ENCODE measurements at regions not wholly inside any gene's neighbourhood (a gene's known extent, or its start where the extent isn't known, plus 50 kb on each side); places are given as distances from the start of the nearest gene placed in this dataset.
"Not testable (repeated sequence)": the region's sequence is repeated elsewhere in the genome, so short reads cannot be mapped to it uniquely, and the experiment has no call there.

- no peak for DNase-seq (ENCODE audit: low read depth)
Observed at GRCh38 chr21:17044696-17045095, 468.1 kb upstream of the CXADR start.

- no peak for DNase-seq (ENCODE audit: low read depth)
Observed at GRCh38 chr21:17045214-17045853, 467.5 kb upstream of the CXADR start.

- DNase-seq (ENCODE audit: low read depth), result no peak
Observed at GRCh38 chr21:17048974-17049373, 463.9 kb upstream of the CXADR start.

DNA sequence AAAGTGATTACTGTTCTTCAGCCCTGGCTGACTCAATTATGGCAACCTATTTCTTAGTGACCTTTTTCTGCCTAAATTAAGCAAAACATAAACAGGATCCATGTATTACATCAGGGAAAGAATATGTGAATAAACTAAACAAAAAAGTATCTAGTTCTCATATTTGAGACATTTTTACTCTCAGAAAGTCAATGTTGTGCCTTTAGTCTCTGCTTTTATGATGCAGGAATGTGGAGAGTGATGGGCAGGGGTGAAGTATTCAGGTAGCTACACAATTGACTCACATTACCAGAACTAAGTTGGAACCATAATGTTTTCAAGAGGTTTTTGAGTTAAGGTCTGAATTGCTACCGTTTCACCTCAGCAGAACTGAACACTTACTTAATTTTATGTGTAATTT lies 462.7 kb upstream of the CXADR start:
- no peak for DNase-seq (ENCODE audit: low read depth)

- no peak for DNase-seq (ENCODE audit: low read depth)
Observed at GRCh38 chr21:17050646-17051045, 462.2 kb upstream of the CXADR start.

DNA sequence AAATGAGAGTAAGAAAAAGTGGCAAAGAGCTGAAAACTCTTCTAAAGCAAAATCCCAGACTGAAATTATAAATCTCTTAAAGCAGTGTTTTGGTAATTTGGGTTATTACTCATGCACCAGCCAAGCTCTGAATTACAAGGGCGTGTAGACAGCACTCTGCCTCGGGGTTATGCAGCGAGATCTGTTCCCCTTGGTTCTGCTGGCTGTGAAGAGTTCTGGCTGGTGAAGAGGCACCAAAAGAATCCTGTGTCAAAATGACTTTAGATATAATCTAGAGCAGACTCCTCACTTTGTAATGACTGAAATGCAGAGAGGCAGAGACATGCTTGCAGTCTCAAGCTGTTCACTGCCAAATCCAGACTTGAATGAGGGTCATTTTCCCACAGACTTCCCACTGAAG lies 461.8 kb upstream of the CXADR start:
- DNase-seq (ENCODE audit: low read depth), result no peak

- DNase-seq (ENCODE audit: low read depth), result no peak
Observed at GRCh38 chr21:17053321-17053720, 459.5 kb upstream of the CXADR start.

GRCh38 chr21:17059936-17060335 lies 452.9 kb upstream of the CXADR start:
- no peak for DNase-seq (ENCODE audit: low read depth)

- DNase-seq (ENCODE audit: low read depth), result no peak
Observed at GRCh38 chr21:17066006-17066405, 446.8 kb upstream of the CXADR start.

DNA sequence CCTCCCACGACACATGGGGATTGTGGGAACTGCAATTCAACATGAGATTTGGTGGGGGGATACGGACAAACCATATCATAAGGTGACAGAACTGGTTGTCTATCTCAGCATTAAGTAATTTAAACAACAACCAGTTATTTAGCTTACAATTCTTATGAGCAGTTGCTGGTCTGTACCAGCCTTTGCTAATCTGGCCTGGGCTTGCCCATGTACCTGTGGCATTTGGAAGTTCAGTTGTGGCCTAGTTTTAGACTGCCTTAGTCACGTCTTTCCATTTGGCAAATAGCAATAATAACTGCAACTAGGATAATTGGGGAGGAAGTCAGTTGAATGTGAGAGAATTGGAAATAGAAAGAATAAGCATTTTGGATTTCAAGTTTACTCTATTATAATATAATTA lies 441.8 kb upstream of the CXADR start:
- DNase-seq (ENCODE audit: low read depth), result no peak

- DNase-seq (ENCODE audit: low read depth), result no peak
Observed at GRCh38 chr21:17081193-17081592, 431.6 kb upstream of the CXADR start.

DNA sequence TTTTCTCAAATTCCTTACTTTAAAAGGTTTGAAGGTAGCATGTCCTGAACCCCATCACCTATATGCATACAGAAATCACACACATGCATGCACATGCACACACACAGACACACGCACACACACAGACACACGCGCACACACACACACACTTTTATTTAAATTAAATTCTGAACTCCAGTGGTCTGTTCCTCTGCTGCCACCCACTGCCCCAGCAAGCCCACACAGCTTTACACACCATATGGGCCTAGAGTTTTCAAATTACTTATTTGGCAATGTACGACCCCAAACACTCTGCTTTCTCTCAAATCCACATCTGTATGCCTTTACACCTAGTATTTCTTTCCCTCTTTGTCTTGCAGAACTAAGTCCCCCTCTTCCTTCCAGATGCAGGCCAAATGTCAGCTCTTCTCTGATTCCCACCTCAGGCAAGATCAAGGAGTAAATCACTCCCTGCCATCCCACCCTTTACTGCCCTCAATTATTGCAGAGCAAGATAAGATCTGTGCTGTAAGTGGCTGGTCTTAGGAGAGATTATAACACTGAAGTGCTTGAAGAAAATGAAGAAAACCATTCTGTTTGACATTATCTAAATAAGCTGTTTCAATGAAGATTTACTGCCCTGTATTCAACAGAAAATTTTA lies 429.9 kb upstream of the CXADR start:
- no peak for DNase-seq (ENCODE audit: low read depth)

DNA sequence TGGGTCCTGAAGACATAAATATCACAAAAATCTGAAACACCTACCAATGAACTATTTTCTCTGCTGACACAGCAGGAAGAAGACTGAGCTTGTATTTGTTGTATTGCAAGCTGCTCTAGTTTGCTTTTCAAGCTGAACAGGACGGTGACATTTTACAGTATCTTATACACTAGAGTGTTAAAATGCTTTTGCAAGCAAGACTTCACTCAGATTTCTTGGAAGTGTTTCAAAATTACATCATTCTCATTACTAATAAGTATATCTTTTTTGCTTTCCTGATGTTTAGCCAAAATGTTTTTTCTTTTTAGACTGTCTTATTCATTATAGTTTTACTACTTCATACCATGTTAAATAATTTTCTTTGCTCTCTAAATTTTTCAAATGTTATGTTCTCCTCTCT lies 427.1 kb upstream of the CXADR start:
- DNase-seq (ENCODE audit: low read depth), result no peak

DNA sequence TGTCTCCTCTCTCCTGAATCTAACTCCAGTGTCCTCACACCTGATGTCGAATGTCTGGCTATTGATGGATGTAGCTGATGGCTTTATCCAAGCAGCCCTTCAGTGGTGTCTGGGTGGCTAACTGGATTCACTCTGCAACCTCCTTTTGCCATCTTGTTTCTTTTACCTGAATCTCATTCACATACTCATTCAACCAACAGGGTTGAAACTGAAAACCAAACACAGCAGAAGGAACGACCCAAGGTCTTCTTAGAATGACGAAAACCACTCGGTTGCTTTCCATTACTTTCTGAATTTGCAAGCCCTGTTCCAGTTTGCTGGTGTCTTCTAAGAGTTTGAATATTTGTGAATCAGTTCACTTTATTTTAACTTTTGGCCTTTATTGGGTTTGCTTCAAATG lies 424.3 kb upstream of the CXADR start:
- DNase-seq (ENCODE audit: low read depth), result no peak

DNA sequence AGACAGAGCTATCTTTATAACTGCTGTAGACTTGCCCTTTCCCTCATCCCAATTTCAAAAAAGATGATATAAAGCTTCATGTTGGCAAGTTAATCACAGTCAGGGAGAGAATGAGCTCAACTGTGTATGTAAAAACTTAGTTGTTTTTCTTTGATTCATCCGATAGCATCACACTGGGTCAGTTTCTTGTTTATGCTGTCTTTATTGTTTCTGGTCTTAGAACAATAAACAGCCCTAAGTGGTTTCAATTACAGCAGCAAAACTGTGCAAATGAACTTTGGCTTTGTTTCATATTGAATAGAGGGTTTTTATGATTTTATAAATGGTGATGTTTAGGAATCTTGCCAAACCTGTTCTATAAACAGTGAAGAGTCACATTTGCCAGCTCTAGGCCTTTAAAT lies 423.8 kb upstream of the CXADR start:
- no peak for DNase-seq (ENCODE audit: low read depth)

DNA sequence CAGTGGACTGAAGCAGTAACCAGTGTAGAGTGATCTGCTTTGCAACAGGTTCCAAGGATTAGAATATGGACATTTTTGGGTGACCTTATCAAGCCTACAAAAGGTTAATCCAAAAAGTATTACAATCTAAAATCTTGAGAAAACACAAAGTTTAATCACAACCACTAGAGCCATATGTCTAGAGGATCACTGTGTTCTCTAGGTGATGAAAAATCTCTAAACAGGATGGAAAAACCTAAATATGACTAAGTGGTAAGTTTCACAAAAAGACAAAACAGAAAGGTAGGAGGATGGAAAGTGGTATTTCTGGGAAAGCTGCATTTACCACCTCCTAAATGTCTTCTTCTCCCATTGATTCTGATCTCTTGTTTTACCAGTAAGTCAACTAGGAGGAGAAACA lies 411.1 kb upstream of the CXADR start:
- DNase-seq (ENCODE audit: low read depth), result no peak

- no peak for DNase-seq (ENCODE audit: low read depth)
Observed at GRCh38 chr21:17105932-17106331, 406.9 kb upstream of the CXADR start.

- DNase-seq (ENCODE audit: low read depth), result no peak
Observed at GRCh38 chr21:17114045-17114444, 398.8 kb upstream of the CXADR start.

GRCh38 chr21:17118638-17119384 lies 394.0 kb upstream of the CXADR start:
- DNase-seq (ENCODE audit: low read depth), result no peak

DNA sequence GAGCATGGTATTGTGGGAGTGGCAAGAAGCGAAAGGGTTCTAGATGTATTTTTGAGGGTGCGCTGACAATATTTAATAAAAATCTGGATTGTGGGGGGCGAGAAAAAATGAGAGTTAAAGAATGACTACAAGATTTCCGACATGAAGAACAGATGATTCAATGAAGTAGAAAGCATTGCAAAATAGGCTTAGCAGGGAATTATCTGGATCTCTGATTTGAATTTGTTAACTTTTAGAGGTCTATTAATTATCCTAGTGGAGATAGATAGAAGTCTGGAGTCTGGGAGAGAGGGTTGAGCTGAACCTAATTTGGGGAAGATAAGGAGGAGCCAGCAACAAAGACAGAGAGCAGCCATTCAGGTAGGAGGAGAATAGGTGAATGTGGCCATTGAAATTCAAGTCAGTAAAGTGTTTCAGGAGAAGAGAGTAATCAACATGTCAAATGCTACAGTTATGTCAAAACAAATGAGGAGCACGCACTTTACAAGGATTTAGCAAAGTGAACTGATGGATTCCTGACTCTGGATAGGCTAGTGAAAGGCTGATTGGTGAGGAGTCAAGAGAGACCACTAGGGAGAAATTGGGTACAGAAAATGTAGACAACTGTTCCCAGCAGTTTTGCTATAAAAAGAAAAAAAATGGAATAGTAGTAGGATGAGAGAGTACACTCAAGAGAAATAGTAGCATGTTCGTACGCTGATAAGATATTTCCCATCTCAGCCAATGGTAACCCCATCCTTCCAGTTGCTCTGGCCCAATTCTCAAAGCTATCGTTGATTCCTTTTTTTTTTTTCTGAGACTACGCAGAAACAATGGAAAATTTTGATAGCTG lies 393.2 kb upstream of the CXADR start:
- no peak for DNase-seq (ENCODE audit: low read depth)

DNA sequence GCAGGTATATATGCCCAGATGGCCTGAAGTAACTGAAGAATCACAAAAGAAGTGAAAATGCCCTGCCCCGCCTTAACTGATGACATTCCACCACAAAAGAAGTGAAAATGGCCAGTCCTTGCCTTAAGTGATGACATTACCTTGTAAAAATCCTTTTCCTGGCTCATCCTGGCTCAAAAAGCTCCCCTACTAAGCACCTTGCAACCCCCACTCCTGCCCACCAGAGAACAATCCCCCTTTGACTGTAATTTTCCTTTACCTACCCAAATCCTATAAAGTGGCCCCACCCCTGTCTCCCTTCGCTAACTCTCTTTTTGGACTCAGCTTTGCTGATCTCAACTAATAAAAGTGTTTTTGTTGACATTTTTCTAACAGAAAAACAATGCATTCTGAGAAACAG lies 385.4 kb upstream of the CXADR start:
- DNase-seq (ENCODE audit: low read depth), result not testable (repeated sequence)

GRCh38 chr21:17128132-17128531 lies 384.7 kb upstream of the CXADR start:
- DNase-seq (ENCODE audit: low read depth), result no peak

- DNase-seq (ENCODE audit: low read depth), result not testable (repeated sequence)
Observed at GRCh38 chr21:17139159-17139558, 373.7 kb upstream of the CXADR start.
